Prostate gland (tissue), 2 donors: ENCODE measurements at regions not wholly inside any gene's neighbourhood (a gene's known extent, or its start where the extent isn't known, plus 50 kb on each side); places are given as distances from the start of the nearest gene placed in this dataset.

Source experiments
- CTCF ChIP-seq, 4 experiments: fragments of 200-600 bp in 2 of 4; fragments of 450-650 bp in 2 of 4; sonication (generic) in 2 of 4; IDR thresholded peaks; 1 replicate in 3 of 4; 2 replicates in 1 of 4; pipeline ENCODE4 v1.5.1; 2016 to 2019; ENCODE audit warnings: antibody characterized with exemption in 4 of 4, mild to moderate bottlenecking in 2 of 4, moderate library complexity in 2 of 4
- POLR2A ChIP-seq: fragments of 450-650 bp; IDR thresholded peaks from one replicate; pipeline ENCODE4 v1.6.1; 2016; ENCODE audit warnings: antibody characterized with exemption, mild to moderate bottlenecking
- POLR2AphosphoS5 ChIP-seq: sonication (generic); formaldehyde crosslinking; IDR thresholded peaks from one replicate; pipeline ENCODE4 v1.6.1; 2017; ENCODE audit warnings: antibody characterized with exemption

- TF ChIP-seq POLR2AphosphoS5 (no peak), CTCF (IDR thresholded peaks at IDR 0.05) (no peak), POLR2A (no peak)
These were observed 97.0 kb upstream of the PREP start for GRCh38 chr6:105499931-105500330.
